ENCODE measurements at regions not wholly inside any gene's neighbourhood (a gene's known extent, or its start where the extent isn't known, plus 50 kb on each side); places are given as distances from the start of the nearest gene placed in this dataset.

DNA sequence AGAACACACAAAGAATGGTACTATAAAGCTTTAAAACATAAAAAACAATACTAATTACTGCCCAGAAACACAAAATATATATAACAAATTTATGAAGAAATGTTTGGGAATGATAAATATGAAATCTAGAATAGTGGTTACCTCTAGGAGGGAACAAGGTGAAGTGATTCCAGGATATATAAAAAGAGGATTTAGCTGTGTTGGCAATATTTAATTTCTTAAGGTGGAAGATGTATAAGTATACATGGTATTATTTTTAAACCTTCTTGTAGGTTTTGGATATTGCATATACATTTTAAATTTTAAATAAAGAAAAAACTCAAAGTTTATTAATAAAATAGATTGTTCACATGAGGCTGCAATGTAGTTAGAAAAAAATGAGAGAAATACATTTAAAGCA is 112.7 kb upstream of the ZNF618 start:
- intact Hi-C loops (cut with DNase I; ENCODE audit: low total_unique reads): no loop called here
- TF ChIP-seq, protein P1, sequence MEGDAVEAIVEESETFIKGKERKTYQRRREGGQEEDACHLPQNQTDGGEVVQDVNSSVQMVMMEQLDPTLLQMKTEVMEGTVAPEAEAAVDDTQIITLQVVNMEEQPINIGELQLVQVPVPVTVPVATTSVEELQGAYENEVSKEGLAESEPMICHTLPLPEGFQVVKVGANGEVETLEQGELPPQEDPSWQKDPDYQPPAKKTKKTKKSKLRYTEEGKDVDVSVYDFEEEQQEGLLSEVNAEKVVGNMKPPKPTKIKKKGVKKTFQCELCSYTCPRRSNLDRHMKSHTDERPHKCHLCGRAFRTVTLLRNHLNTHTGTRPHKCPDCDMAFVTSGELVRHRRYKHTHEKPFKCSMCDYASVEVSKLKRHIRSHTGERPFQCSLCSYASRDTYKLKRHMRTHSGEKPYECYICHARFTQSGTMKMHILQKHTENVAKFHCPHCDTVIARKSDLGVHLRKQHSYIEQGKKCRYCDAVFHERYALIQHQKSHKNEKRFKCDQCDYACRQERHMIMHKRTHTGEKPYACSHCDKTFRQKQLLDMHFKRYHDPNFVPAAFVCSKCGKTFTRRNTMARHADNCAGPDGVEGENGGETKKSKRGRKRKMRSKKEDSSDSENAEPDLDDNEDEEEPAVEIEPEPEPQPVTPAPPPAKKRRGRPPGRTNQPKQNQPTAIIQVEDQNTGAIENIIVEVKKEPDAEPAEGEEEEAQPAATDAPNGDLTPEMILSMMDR (IDR thresholded peaks at IDR 0.05 in 8 of 11, conservative IDR thresholded peaks at IDR 0.05 in 3 of 11): no peak
- TF ChIP-seq POLR2AphosphoS5 (IDR thresholded peaks at IDR 0.05) (no peak), POLR2A (IDR thresholded peaks at IDR 0.05) (no peak)
- H3K9me3 ChIP-seq: peaks cover 0 to 28% (median 10%) of the 10 kb centered on the region in 8 donors
- H3K27me3 ChIP-seq (replicated peaks in 1 of 7): peaks cover 0 to 5% (median 0%) of the 10 kb centered on the region in 7 donors
- no peaks in the 10 kb centered on the region for H3K4me1 ChIP-seq
- H3K27ac ChIP-seq: no peak overlapping the region
- H3K4me3 ChIP-seq: no peak overlapping the region
- no peaks in the 10 kb centered on the region for H3K36me3 ChIP-seq
- DNase-seq: no peak

DNA sequence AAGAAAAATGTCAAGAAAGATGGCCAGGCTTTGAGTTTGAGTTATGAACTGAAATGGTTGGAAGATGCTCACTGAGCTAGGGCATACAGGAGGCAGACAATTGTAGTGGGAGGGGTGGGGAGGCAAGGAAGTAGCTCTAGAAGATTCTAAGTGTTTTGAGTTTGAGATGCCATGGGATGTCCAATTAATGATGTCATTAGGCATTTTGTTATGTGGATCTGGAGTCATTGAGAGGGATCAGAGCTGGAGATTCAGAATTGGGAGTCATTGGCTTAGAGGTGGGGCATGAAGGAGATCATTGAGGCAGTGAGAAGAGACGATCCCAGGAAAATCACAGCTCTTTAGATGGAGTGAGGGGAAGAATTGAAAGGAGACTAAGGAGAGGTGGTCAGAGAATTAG is 111.5 kb upstream of the ZNF618 start:
- peaks cover 0 to 19% (median 8%) of the 10 kb centered on the region in 8 donors for H3K9me3 ChIP-seq
- H3K27me3 ChIP-seq (replicated peaks in 1 of 7): peaks cover 0 to 5% (median 0%) of the 10 kb centered on the region in 7 donors
- 74 to 97% (median 77%) methylated on average over 1 of the region's 1 CpG for WGBS, 5 donors
- no peak for DNase-seq
- H3K27ac ChIP-seq: no peak overlapping the region
- H3K4me1 ChIP-seq: no peaks in the 10 kb centered on the region
- TF ChIP-seq, protein P1 (IDR thresholded peaks at IDR 0.05 in 8 of 11, conservative IDR thresholded peaks at IDR 0.05 in 3 of 11): no peak
- TF ChIP-seq POLR2AphosphoS5 (IDR thresholded peaks at IDR 0.05): no peak
- no peak for TF ChIP-seq POLR2A (IDR thresholded peaks at IDR 0.05)
- no peak overlapping the region for H3K4me3 ChIP-seq
- intact Hi-C loops (cut with DNase I; ENCODE audit: low total_unique reads): no loop called here
- no peaks in the 10 kb centered on the region for H3K36me3 ChIP-seq

DNA sequence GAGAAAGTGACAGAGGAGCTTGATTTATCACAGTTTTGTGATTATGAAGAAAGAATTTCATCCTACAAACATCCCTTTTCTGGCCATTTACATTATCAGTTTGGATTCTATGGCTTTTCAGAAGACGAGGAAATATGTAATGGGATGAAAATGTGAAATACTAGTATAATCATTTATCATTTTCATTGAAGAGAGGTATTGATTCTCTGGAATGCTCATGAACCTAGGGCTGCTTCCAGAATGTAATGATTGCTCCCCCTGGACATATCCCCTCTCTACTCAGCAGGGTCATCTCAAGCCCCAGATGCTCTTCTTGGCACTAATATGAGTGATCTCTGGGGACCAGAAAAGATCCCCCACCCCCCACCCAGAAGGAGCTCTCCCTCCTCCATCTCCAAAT is 106.7 kb upstream of the ZNF618 start:
- H3K4me3 ChIP-seq: no peak overlapping the region
- H3K36me3 ChIP-seq: no peaks in the 10 kb centered on the region
- WGBS, 5 donors: 67 to 91% (median 78%) methylated on average over 1 of the region's 1 CpG
- no peak for TF ChIP-seq POLR2AphosphoS5 (IDR thresholded peaks at IDR 0.05)
- no peak for TF ChIP-seq POLR2A (IDR thresholded peaks at IDR 0.05)
- TF ChIP-seq, protein P1 (IDR thresholded peaks at IDR 0.05 in 8 of 11, conservative IDR thresholded peaks at IDR 0.05 in 3 of 11): no peak
- H3K4me1 ChIP-seq: no peaks in the 10 kb centered on the region
- H3K27me3 ChIP-seq (replicated peaks in 1 of 7): peaks cover 0 to 8% (median 0%) of the 10 kb centered on the region in 7 donors
- intact Hi-C loops (cut with DNase I; ENCODE audit: low total_unique reads): no loop called here
- H3K27ac ChIP-seq: no peak overlapping the region
- H3K9me3 ChIP-seq: peaks cover 0 to 10% (median 0%) of the 10 kb centered on the region in 8 donors
- no peak for DNase-seq

DNA sequence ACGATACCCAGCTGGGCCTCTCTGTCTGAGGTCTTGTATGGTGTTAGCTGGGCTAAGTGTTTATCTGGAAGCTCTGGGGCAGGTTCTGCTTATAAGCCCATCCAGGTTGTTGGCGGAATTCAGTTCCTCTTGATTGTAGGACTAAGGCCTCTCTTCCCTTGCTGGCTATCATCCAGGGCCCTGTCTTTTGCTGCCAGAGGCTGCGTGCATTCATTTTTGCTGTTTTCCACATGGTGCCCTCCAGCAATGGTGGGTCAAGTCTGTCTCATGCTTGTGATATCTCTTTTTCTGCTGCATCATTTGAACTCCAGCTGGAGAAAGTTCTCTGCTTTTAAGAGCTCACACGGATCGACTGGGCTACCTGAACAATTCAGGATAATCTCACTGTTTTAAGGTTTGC is 105.7 kb upstream of the ZNF618 start:
- no peak for DNase-seq
- Histone ChIP-seq H3K4me3 (no peak overlapping the region), H3K4me1 (no peaks in the 10 kb centered on the region), H3K9me3 (peaks cover 0 to 12% (median 0%) of the 10 kb centered on the region in 8 donors), H3K36me3 (no peaks in the 10 kb centered on the region), H3K27me3 (replicated peaks in 1 of 7) (peaks cover 0 to 4% (median 0%) of the 10 kb centered on the region in 7 donors), H3K27ac (no peak overlapping the region)
- TF ChIP-seq, protein P1 (IDR thresholded peaks at IDR 0.05 in 8 of 11, conservative IDR thresholded peaks at IDR 0.05 in 3 of 11): no peak
- TF ChIP-seq POLR2AphosphoS5 (IDR thresholded peaks at IDR 0.05) (no peak), POLR2A (IDR thresholded peaks at IDR 0.05) (no peak)
- intact Hi-C loops (cut with DNase I; ENCODE audit: low total_unique reads): no loop called here
- WGBS, 5 donors: 49 to 86% (median 78%) methylated on average over 5 of the region's 5 CpGs

All from spleen (tissue), 11 donors.